Kidney capillary endothelial cell (primary cell): ENCODE measurements at regions not wholly inside any gene's neighbourhood (a gene's known extent, or its start where the extent isn't known, plus 50 kb on each side); places are given as distances from the start of the nearest gene placed in this dataset.
"Not testable (repeated sequence)": the region's sequence is repeated elsewhere in the genome, so short reads cannot be mapped to it uniquely, and the experiment has no call there.

Experiments used
- DNase-seq: peaks from one replicate; pipeline ENCODE4 v3.0.0-alpha.2; 2018; ENCODE audit warnings: low spot score

- no peak for DNase-seq
These were observed 2031.8 kb upstream of the CDH6 start for GRCh38 chr5:29161399-29162291.

GRCh38 chr5:29157975-29158374, 2035.5 kb upstream of the CDH6 start:
- DNase-seq: no peak

GRCh38 chr5:29150840-29151239, 2042.6 kb upstream of the CDH6 start:
- DNase-seq: no peak

- DNase-seq: no peak
These were observed 2044.9 kb upstream of the CDH6 start for GRCh38 chr5:29148581-29148980.

- DNase-seq: no peak
These were observed 2045.4 kb upstream of the CDH6 start for GRCh38 chr5:29148073-29148472.

- no peak for DNase-seq
These were observed 2050.2 kb upstream of the CDH6 start for GRCh38 chr5:29143266-29143665.

- no peak for DNase-seq
These were observed 2059.1 kb upstream of the CDH6 start for GRCh38 chr5:29134418-29134817.

GRCh38 chr5:29131285-29131684, 2062.2 kb upstream of the CDH6 start:
- no peak for DNase-seq

GRCh38 chr5:29130786-29131185, 2062.7 kb upstream of the CDH6 start:
- DNase-seq: no peak

- DNase-seq: not testable (repeated sequence)
These were observed 2065.8 kb upstream of the CDH6 start for GRCh38 chr5:29127524-29128156.

GRCh38 chr5:29126462-29126861, 2067.0 kb upstream of the CDH6 start:
- DNase-seq: not testable (repeated sequence)

- no peak for DNase-seq
These were observed 2071.2 kb upstream of the CDH6 start for GRCh38 chr5:29122306-29122705.

GRCh38 chr5:29114331-29114768, 2076.0 kb upstream of the CDH9 start:
- no peak for DNase-seq

GRCh38 chr5:29113516-29113915, 2075.1 kb upstream of the CDH9 start:
- DNase-seq: no peak

- no peak for DNase-seq
These were observed 2061.2 kb upstream of the CDH9 start for GRCh38 chr5:29099585-29099984.

GRCh38 chr5:29089591-29090130, 2051.3 kb upstream of the CDH9 start:
- DNase-seq: no peak

- DNase-seq: no peak
These were observed 2046.8 kb upstream of the CDH9 start for GRCh38 chr5:29085142-29085541.

GRCh38 chr5:29079771-29080170, 2041.4 kb upstream of the CDH9 start:
- no peak for DNase-seq

GRCh38 chr5:29077451-29077850, 2039.1 kb upstream of the CDH9 start:
- DNase-seq: no peak

- no peak for DNase-seq
These were observed 2030.7 kb upstream of the CDH9 start for GRCh38 chr5:29069104-29069402.

GRCh38 chr5:29061381-29061780, 2023.0 kb upstream of the CDH9 start:
- DNase-seq: no peak

- DNase-seq: no peak
These were observed 2016.3 kb upstream of the CDH9 start for GRCh38 chr5:29054694-29055093.

GRCh38 chr5:29054282-29054681, 2015.9 kb upstream of the CDH9 start:
- DNase-seq: no peak
